ENCODE measurements at regions not wholly inside any gene's neighbourhood (a gene's known extent, or its start where the extent isn't known, plus 50 kb on each side); places are given as distances from the start of the nearest gene placed in this dataset.

DNA sequence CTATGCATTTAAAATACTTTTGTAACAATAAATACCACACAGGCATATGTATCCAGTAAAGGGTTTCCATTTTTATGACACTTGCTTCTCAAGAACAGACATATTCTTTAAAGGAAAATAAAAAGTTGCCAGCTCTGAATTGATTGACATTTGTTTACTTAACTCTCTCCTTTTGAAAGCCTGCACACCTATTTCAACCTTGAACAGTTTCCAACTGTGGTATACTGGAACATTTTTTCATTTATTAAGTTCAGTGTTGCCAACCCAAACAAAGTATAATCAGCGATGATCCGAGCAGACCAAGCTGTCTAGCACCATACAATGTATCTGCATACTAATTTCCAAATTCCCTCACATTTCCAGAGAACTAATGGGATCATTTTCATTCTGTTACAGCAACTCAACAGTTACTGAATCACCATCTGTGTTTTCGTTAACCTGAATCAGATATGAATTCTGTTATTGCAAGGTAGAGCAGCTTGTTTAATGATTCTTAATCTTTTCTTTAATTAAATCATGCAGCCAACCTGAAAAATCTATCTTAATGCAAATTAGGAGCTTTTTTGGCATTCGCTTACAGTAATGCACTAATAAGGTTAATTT is 725.5 kb upstream of the ZEB2 start:
- H3K4me1 ChIP-seq (ENCODE audit: control insufficient read depth, insufficient read depth, low read length), result no peaks in the 10 kb centered on the region
- TF ChIP-seq, protein P1, sequence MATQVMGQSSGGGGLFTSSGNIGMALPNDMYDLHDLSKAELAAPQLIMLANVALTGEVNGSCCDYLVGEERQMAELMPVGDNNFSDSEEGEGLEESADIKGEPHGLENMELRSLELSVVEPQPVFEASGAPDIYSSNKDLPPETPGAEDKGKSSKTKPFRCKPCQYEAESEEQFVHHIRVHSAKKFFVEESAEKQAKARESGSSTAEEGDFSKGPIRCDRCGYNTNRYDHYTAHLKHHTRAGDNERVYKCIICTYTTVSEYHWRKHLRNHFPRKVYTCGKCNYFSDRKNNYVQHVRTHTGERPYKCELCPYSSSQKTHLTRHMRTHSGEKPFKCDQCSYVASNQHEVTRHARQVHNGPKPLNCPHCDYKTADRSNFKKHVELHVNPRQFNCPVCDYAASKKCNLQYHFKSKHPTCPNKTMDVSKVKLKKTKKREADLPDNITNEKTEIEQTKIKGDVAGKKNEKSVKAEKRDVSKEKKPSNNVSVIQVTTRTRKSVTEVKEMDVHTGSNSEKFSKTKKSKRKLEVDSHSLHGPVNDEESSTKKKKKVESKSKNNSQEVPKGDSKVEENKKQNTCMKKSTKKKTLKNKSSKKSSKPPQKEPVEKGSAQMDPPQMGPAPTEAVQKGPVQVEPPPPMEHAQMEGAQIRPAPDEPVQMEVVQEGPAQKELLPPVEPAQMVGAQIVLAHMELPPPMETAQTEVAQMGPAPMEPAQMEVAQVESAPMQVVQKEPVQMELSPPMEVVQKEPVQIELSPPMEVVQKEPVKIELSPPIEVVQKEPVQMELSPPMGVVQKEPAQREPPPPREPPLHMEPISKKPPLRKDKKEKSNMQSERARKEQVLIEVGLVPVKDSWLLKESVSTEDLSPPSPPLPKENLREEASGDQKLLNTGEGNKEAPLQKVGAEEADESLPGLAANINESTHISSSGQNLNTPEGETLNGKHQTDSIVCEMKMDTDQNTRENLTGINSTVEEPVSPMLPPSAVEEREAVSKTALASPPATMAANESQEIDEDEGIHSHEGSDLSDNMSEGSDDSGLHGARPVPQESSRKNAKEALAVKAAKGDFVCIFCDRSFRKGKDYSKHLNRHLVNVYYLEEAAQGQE (IDR thresholded peaks at IDR 0.05; ENCODE audit: insufficient read depth in 1 of 2, low read depth in 2 of 2, low read length in 1 of 2), result no peak
- TF ChIP-seq POLR2AphosphoS5 (IDR thresholded peaks at IDR 0.05; ENCODE audit: low read depth, low read length), result no peak
- no peak for TF ChIP-seq SIN3A (IDR thresholded peaks at IDR 0.05; ENCODE audit: borderline replicate concordance, insufficient read depth, low read depth, low read length)
- TF ChIP-seq, protein P2, sequence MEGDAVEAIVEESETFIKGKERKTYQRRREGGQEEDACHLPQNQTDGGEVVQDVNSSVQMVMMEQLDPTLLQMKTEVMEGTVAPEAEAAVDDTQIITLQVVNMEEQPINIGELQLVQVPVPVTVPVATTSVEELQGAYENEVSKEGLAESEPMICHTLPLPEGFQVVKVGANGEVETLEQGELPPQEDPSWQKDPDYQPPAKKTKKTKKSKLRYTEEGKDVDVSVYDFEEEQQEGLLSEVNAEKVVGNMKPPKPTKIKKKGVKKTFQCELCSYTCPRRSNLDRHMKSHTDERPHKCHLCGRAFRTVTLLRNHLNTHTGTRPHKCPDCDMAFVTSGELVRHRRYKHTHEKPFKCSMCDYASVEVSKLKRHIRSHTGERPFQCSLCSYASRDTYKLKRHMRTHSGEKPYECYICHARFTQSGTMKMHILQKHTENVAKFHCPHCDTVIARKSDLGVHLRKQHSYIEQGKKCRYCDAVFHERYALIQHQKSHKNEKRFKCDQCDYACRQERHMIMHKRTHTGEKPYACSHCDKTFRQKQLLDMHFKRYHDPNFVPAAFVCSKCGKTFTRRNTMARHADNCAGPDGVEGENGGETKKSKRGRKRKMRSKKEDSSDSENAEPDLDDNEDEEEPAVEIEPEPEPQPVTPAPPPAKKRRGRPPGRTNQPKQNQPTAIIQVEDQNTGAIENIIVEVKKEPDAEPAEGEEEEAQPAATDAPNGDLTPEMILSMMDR (IDR thresholded peaks at IDR 0.05), result no peak
- TF ChIP-seq TCF7L2 (IDR thresholded peaks at IDR 0.05; ENCODE audit: low read depth, low read length), result no peak
- ChIA-PET CTCF (no interaction called here), POLR2A (no interaction called here)
- H3K9me3 ChIP-seq (ENCODE audit: control insufficient read depth, insufficient read depth, low read depth, low read length), result no peaks in the 10 kb centered on the region
- H3K36me3 ChIP-seq (ENCODE audit: control insufficient read depth, insufficient read depth, low read length), result no peaks in the 10 kb centered on the region
- H3K27me3 ChIP-seq (ENCODE audit: control insufficient read depth, insufficient read depth, low read length), result no peaks in the 10 kb centered on the region
- no peak for DNase-seq (ENCODE audit: low read depth, low spot score)
- intact Hi-C loops (cut with micrococcal nuclease; ENCODE audit: unreplicated experiment) (no loop called here), in situ Hi-C loops (cut with HindIII; ENCODE audit: low pct_unique_long_range_greater_than_20kb, low sequenced_read_pairs) (no loop called here)
- BruUV-seq (replicated peaks), result no TSS peak
- no peak overlapping the region for H3K4me3 ChIP-seq (ENCODE audit: low read depth in 2 of 2, low read length in 2 of 2)
- no peak overlapping the region for H3K27ac ChIP-seq (ENCODE audit: low read length)
- no peak for ATAC-seq

GRCh38 chr2:145235312-145235711 is 715.4 kb upstream of the ZEB2 start:
- ATAC-seq, result no peak
- DNase-seq (ENCODE audit: low read depth, low spot score), result no peak
- Histone ChIP-seq H3K4me1 (ENCODE audit: control insufficient read depth, insufficient read depth, low read length) (no peaks in the 10 kb centered on the region), H3K4me3 (ENCODE audit: low read depth in 2 of 2, low read length in 2 of 2) (no peak overlapping the region), H3K9me3 (ENCODE audit: control insufficient read depth, insufficient read depth, low read depth, low read length) (no peaks in the 10 kb centered on the region), H3K27me3 (ENCODE audit: control insufficient read depth, insufficient read depth, low read length) (no peaks in the 10 kb centered on the region), H3K27ac (ENCODE audit: low read length) (no peak overlapping the region), H3K36me3 (ENCODE audit: control insufficient read depth, insufficient read depth, low read length) (no peaks in the 10 kb centered on the region)
- in situ Hi-C loops (cut with HindIII; ENCODE audit: low pct_unique_long_range_greater_than_20kb, low sequenced_read_pairs) (no loop called here), intact Hi-C loops (cut with micrococcal nuclease; ENCODE audit: unreplicated experiment) (no loop called here)
- POLR2A ChIA-PET, result no interaction called here
- TF ChIP-seq, protein P1 (IDR thresholded peaks at IDR 0.05; ENCODE audit: insufficient read depth in 1 of 2, low read depth in 2 of 2, low read length in 1 of 2), result no peak
- TF ChIP-seq, protein P2 (IDR thresholded peaks at IDR 0.05), result no peak
- TF ChIP-seq TCF7L2 (IDR thresholded peaks at IDR 0.05; ENCODE audit: low read depth, low read length) (no peak), POLR2AphosphoS5 (IDR thresholded peaks at IDR 0.05; ENCODE audit: low read depth, low read length) (no peak), SIN3A (IDR thresholded peaks at IDR 0.05; ENCODE audit: borderline replicate concordance, insufficient read depth, low read depth, low read length) (no peak)
- BruUV-seq (replicated peaks), result no TSS peak
- CTCF ChIA-PET, result no interaction called here
